GM23338 (cell line): ENCODE measurements at regions not wholly inside any gene's neighbourhood (a gene's known extent, or its start where the extent isn't known, plus 50 kb on each side); places are given as distances from the start of the nearest gene placed in this dataset.

Experiments
- ATAC-seq: fragments of 200-7000 bp; cut with Tn5 transposase; 3 replicates; pipeline ENCODE4 v1.9.1; 2020
- DNase-seq: peaks from one replicate; pipeline ENCODE4 v3.0.0-alpha.2; 2015; ENCODE audit warnings: low spot score
- H2AFZ ChIP-seq: fragments of 200-600 bp; sonication (generic); 2 replicates; pipeline ENCODE4 v1.8.0; 2016; ENCODE audit warnings: antibody characterized with exemption, mild to moderate bottlenecking, moderate library complexity
- H3F3A ChIP-seq: fragments of 200-600 bp; sonication (generic); replicated peaks from 2 replicates; pipeline ENCODE4 v1.8.0; 2017; ENCODE audit warnings: antibody characterized with exemption, mixed run types, low read depth
- H3K27ac ChIP-seq: fragments of 200-600 bp; sonication (generic); 2 replicates; pipeline ENCODE4 v1.6.1; 2016; ENCODE audit warnings: low read depth
- H3K27me3 ChIP-seq: fragments of 200-600 bp; sonication (generic); 2 replicates; pipeline ENCODE4 v1.8.0; 2016; ENCODE audit warnings: mild to moderate bottlenecking, mixed run types, moderate library complexity; ENCODE audit not compliant: insufficient read depth
- H3K36me3 ChIP-seq: fragments of 200-600 bp; sonication (generic); 2 replicates; pipeline ENCODE4 v1.8.0; 2016; ENCODE audit warnings: mild to moderate bottlenecking; ENCODE audit not compliant: insufficient read depth
- H3K4me1 ChIP-seq: fragments of 200-600 bp; sonication (generic); 2 replicates; pipeline ENCODE4 v1.8.0; 2016; ENCODE audit warnings: mild to moderate bottlenecking, moderate library complexity; ENCODE audit not compliant: insufficient read depth
- H3K4me2 ChIP-seq: fragments of 200-600 bp; sonication (generic); 2 replicates; pipeline ENCODE4 v1.7.1; 2017; ENCODE audit warnings: mixed run types
- H3K4me3 ChIP-seq: fragments of 200-600 bp; sonication (generic); 2 replicates; pipeline ENCODE4 v1.6.1; 2016; ENCODE audit warnings: mixed run types
- H3K79me2 ChIP-seq: fragments of 200-600 bp; sonication (generic); replicated peaks from 2 replicates; pipeline ENCODE4 v1.8.0; 2017; ENCODE audit warnings: mild to moderate bottlenecking; ENCODE audit not compliant: insufficient read depth
- H3K9me2 ChIP-seq: fragments of 200-600 bp; sonication (generic); 2 replicates; pipeline ENCODE4 v1.8.0; 2017; ENCODE audit not compliant: insufficient read depth
- H4K20me1 ChIP-seq: fragments of 200-600 bp; sonication (generic); replicated peaks from 2 replicates; pipeline ENCODE4 v1.8.0; 2017; ENCODE audit warnings: mild to moderate bottlenecking; ENCODE audit not compliant: insufficient read depth
- H3K27ac Mint-ChIP-seq: 2 replicates; pipeline ENCODE4 v1.8.0; 2020; ENCODE audit warnings: inconsistent platforms, mild to moderate bottlenecking, moderate library complexity, mixed read lengths
- H3K27me3 Mint-ChIP-seq: 3 replicates; pipeline ENCODE4 v1.8.0; 2022; ENCODE audit warnings: low read depth, mild to moderate bottlenecking, moderate library complexity, mixed read lengths, inconsistent platforms; ENCODE audit not compliant: insufficient read depth, poor library complexity
- H3K36me3 Mint-ChIP-seq: 3 replicates; pipeline ENCODE4 v1.8.0; 2021; ENCODE audit warnings: low read depth, mild to moderate bottlenecking, inconsistent platforms, moderate library complexity, mixed read lengths
- H3K4me1 Mint-ChIP-seq: 3 replicates; pipeline ENCODE4 v1.8.0; 2020; ENCODE audit warnings: mild to moderate bottlenecking, inconsistent platforms, mixed read lengths
- H3K4me3 Mint-ChIP-seq: 3 replicates; pipeline ENCODE4 v1.8.0; 2021; ENCODE audit warnings: moderate library complexity, mild to moderate bottlenecking, inconsistent platforms, mixed read lengths
- H3K9me3 Mint-ChIP-seq: 3 replicates; pipeline ENCODE4 v1.8.0; 2020; ENCODE audit warnings: moderate library complexity, mild to moderate bottlenecking, inconsistent platforms, mixed read lengths
- CREB1 ChIP-seq: fragments of 250-450 bp; sonication (Bioruptor Pico); IDR thresholded peaks from 2 replicates; pipeline ENCODE4 v1.5.0; 2020; ENCODE audit warnings: low read depth, mild to moderate bottlenecking, moderate library complexity
- CTCF ChIP-seq, 2 experiments: fragments of 200-600 bp in 1 of 2; sonication (generic) in 1 of 2; conservative IDR thresholded peaks; 2 replicates each; pipeline versions ENCODE4 v1.5.1 to v1.6.1; 2016 to 2017; ENCODE audit warnings: antibody characterized with exemption in 2 of 2, low read depth in 2 of 2, mild to moderate bottlenecking in 2 of 2, moderate library complexity in 1 of 2
- EZH2 ChIP-seq: fragments of 200-600 bp; sonication (generic); IDR thresholded peaks from one replicate; pipeline ENCODE4 v1.8.0; 2017; ENCODE audit warnings: antibody characterized with exemption, mild to moderate bottlenecking, low read depth; ENCODE audit not compliant: unreplicated experiment
- ZNF114 ChIP-seq: fragments of 250-450 bp; sonication (Bioruptor Pico); IDR thresholded peaks from 2 replicates; pipeline ENCODE4 v1.5.0; 2020; ENCODE audit warnings: mild to moderate bottlenecking, moderate library complexity
- TF ChIP-seq, protein P1 (sequence below): fragments of 250-450 bp; sonication (Bioruptor Pico); IDR thresholded peaks from 2 replicates; pipeline ENCODE4 v1.5.0; 2020; ENCODE audit warnings: mild to moderate bottlenecking, moderate library complexity

DNA sequence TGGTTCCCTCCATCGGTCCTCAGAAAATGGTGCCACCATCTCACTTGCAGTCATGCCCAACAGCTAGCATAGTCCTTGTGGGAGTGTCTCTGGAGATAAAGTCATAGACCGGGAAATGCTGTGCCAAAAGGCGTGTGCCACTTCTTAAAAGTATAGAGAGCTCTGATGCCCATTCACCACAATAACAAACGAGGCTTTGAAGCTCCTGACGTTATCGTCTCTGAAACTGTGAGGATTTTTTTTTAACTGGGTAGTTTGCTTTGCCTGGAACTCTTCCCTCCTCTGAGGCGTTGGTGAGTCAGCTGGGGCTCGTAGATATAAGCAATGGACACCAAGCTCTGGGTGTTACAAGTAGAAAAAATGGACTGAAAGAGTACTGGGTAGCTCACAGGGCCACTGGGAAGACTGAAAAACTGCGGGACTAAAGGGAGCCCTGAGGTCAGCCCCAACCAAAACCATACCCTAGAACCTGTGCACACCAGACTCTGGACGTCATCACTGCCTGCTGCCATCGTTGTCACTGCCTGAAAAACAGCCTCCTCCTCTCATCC lies 89.4 kb upstream of the TRIM2 start (continued):
- TF ChIP-seq, protein P1, sequence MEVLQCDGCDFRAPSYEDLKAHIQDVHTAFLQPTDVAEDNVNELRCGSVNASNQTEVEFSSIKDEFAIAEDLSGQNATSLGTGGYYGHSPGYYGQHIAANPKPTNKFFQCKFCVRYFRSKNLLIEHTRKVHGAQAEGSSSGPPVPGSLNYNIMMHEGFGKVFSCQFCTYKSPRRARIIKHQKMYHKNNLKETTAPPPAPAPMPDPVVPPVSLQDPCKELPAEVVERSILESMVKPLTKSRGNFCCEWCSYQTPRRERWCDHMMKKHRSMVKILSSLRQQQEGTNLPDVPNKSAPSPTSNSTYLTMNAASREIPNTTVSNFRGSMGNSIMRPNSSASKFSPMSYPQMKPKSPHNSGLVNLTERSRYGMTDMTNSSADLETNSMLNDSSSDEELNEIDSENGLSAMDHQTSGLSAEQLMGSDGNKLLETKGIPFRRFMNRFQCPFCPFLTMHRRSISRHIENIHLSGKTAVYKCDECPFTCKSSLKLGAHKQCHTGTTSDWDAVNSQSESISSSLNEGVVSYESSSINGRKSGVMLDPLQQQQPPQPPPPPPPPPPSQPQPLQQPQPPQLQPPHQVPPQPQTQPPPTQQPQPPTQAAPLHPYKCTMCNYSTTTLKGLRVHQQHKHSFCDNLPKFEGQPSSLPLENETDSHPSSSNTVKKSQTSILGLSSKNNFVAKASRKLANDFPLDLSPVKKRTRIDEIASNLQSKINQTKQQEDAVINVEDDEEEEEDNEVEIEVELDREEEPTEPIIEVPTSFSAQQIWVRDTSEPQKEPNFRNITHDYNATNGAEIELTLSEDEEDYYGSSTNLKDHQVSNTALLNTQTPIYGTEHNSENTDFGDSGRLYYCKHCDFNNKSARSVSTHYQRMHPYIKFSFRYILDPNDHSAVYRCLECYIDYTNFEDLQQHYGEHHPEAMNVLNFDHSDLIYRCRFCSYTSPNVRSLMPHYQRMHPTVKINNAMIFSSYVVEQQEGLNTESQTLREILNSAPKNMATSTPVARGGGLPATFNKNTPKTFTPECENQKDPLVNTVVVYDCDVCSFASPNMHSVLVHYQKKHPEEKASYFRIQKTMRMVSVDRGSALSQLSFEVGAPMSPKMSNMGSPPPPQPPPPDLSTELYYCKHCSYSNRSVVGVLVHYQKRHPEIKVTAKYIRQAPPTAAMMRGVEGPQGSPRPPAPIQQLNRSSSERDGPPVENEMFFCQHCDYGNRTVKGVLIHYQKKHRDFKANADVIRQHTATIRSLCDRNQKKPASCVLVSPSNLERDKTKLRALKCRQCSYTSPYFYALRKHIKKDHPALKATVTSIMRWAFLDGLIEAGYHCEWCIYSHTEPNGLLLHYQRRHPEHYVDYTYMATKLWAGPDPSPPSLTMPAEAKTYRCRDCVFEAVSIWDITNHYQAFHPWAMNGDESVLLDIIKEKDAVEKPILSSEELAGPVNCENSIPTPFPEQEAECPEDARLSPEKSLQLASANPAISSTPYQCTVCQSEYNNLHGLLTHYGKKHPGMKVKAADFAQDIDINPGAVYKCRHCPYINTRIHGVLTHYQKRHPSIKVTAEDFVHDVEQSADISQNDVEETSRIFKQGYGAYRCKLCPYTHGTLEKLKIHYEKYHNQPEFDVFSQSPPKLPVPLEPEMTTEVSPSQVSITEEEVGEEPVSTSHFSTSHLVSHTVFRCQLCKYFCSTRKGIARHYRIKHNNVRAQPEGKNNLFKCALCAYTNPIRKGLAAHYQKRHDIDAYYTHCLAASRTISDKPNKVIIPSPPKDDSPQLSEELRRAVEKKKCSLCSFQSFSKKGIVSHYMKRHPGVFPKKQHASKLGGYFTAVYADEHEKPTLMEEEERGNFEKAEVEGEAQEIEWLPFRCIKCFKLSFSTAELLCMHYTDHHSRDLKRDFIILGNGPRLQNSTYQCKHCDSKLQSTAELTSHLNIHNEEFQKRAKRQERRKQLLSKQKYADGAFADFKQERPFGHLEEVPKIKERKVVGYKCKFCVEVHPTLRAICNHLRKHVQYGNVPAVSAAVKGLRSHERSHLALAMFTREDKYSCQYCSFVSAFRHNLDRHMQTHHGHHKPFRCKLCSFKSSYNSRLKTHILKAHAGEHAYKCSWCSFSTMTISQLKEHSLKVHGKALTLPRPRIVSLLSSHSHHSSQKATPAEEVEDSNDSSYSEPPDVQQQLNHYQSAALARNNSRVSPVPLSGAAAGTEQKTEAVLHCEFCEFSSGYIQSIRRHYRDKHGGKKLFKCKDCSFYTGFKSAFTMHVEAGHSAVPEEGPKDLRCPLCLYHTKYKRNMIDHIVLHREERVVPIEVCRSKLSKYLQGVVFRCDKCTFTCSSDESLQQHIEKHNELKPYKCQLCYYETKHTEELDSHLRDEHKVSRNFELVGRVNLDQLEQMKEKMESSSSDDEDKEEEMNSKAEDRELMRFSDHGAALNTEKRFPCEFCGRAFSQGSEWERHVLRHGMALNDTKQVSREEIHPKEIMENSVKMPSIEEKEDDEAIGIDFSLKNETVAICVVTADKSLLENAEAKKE (CRISPR knock-in tag), result no peak

- peak overlapping the region; percentile 80; the same call in 1 of the 2 replicates for H2AFZ ChIP-seq
- H3K27me3 ChIP-seq, result no peaks in the 10 kb centered on the region
- no peaks in the 10 kb centered on the region for H3K36me3 ChIP-seq
- no peak for DNase-seq
- no peak overlapping the region for H3K4me2 ChIP-seq
- no peak for ATAC-seq
- Mint-ChIP-seq H3K27me3 (peaks cover 1% of the 10 kb centered on the region), H3K27ac (no peak overlapping the region), H3K4me3 (no peak overlapping the region), H3K36me3 (no peaks in the 10 kb centered on the region), H3K4me1 (no peaks in the 10 kb centered on the region), H3K9me3 (no peaks in the 10 kb centered on the region)
- H3K9me2 ChIP-seq, result no peaks in the 10 kb centered on the region
- H3F3A ChIP-seq, result no peaks in the 10 kb centered on the region
- no peak overlapping the region for H3K4me3 ChIP-seq
- H3K79me2 ChIP-seq, result no peaks in the 10 kb centered on the region
- no peaks in the 10 kb centered on the region for H4K20me1 ChIP-seq
- no peak overlapping the region for H3K27ac ChIP-seq
- H3K4me1 ChIP-seq, result no peaks in the 10 kb centered on the region
- TF ChIP-seq CTCF (conservative IDR thresholded peaks at IDR 0.05; ENCODE audit: low read depth in 2 of 2) (no peak), CREB1 (CRISPR knock-in tag) (no peak), EZH2 (no peak), ZNF114 (CRISPR knock-in tag) (no peak)
- TF ChIP-seq, protein P1 (CRISPR knock-in tag), result no peak
These were observed 88.6 kb upstream of the TRIM2 start for GRCh38 chr4:153115322-153116290.
